ENCODE measurements at regions not wholly inside any gene's neighbourhood (a gene's known extent, or its start where the extent isn't known, plus 50 kb on each side); places are given as distances from the start of the nearest gene placed in this dataset.
A peak's percentile ranks its signal among the peaks of the same experiment; 100 is the strongest.

GRCh38 chr18:34957119-34957863, 83.9 kb upstream of the MAPRE2 start:
- Histone ChIP-seq H3K27ac (ENCODE audit: insufficient read depth, low read length) (0 out of 2 replicates have a peak overlapping the region, but pooled peaks have one; percentile 4), H3K4me2 (ENCODE audit: low read depth, low read length) (peak overlapping the region; percentile 42), H3K4me1 (ENCODE audit: control insufficient read depth, insufficient read depth, low read length) (peaks cover 3% of the 10 kb centered on the region), H3K56ac (ENCODE audit: extremely low read depth, insufficient read depth, low read length) (no peak overlapping the region), H2BK120ac (ENCODE audit: low read depth, low read length) (peak overlapping the region; percentile 18; the same call in 1 of the 2 replicates), H4K91ac (ENCODE audit: insufficient read depth, low read depth, low read length) (no peak overlapping the region), H2AK9ac (replicated peaks; ENCODE audit: low read depth, low read length, poor library complexity) (no peak overlapping the region), H4K20me1 (ENCODE audit: insufficient read depth, low read length) (no peaks in the 10 kb centered on the region; the same call in 1 of the 2 replicates), H3K36me3 (ENCODE audit: control insufficient read depth, insufficient read depth, low read length) (no peaks in the 10 kb centered on the region), H3K9me1 (ENCODE audit: insufficient read depth, low read length) (no peaks in the 10 kb centered on the region), H2BK5ac (ENCODE audit: low read depth, low read length, poor library complexity, severe bottlenecking) (no peak overlapping the region), H3K23ac (ENCODE audit: low read depth, low read length) (no peak overlapping the region), H3K79me1 (ENCODE audit: low read depth in 1 of 2, low read length in 2 of 2) (no peaks in the 10 kb centered on the region), H4K8ac (ENCODE audit: low read depth in 2 of 2, low read length in 2 of 2) (peak overlapping the region in 1 of 2 experiments; percentile 18; a peak in 1 of 4 replicates), H3K18ac (ENCODE audit: low read depth, low read length) (peak overlapping the region; percentile 60), H2BK15ac (ENCODE audit: low read depth, low read length) (0 out of 3 replicates have a peak overlapping the region, but pooled peaks have one; percentile 29), H3K9ac (ENCODE audit: low read depth, low read length) (no peak overlapping the region), H4K5ac (ENCODE audit: low read depth, low read length) (no peak overlapping the region; the same call in 1 of the 2 replicates), H2AK5ac (ENCODE audit: low read depth, low read length) (no peak overlapping the region), H3K9me3 (ENCODE audit: control insufficient read depth, insufficient read depth, low read length) (no peaks in the 10 kb centered on the region), H3K4ac (ENCODE audit: low read depth, low read length) (peak overlapping the region; percentile 42; the same call in 1 of the 2 replicates), H2AFZ (replicated peaks; ENCODE audit: low read length, poor library complexity) (no peak overlapping the region), H3K4me3 (ENCODE audit: insufficient read depth, low read depth, low read length) (no peak overlapping the region), H3K14ac (replicated peaks; ENCODE audit: low read depth, low read length) (peak overlapping the region; percentile 22; the same call in 1 of the 2 replicates), H3K27me3 (ENCODE audit: control insufficient read depth, insufficient read depth, low read length) (no peaks in the 10 kb centered on the region), H2BK20ac (ENCODE audit: low read depth, low read length) (peak overlapping the region; percentile 58)
- dilution Hi-C loops (cut with HindIII; ENCODE audit: low sequenced_read_pairs, unreplicated experiment): no loop called here
- in situ Hi-C loops (cut with MboI; ENCODE audit: low sequenced_read_pairs): no loop called here
- no CpG with 5 or more reads among the region's 3 CpGs for WGBS, 2 experiments (ENCODE audit: extremely low coverage in 2 of 2, insufficient read length in 1 of 2)
- ChIA-PET POLR2A (ENCODE audit: unreplicated experiment) (no interaction called here), CTCF (interaction anchor here (1.6 kb wide), 1 partner anchor 47 kb away, joined by 5 read pairs; no protein-coding TSS in a partner anchor)
- BruUV-seq (replicated peaks): no TSS peak
- intact Hi-C loops (cut with micrococcal nuclease): no loop called here
- ATAC-seq (ENCODE audit: low read depth): peak; percentile 53
- no peak for DNase-seq
- TF ChIP-seq CHD1 (IDR thresholded peaks at IDR 0.05; ENCODE audit: low read depth, low read length) (no peak), RAD21 (IDR thresholded peaks at IDR 0.05; ENCODE audit: low read length) (no peak), FOS (IDR thresholded peaks at IDR 0.05; ENCODE audit: low read depth, low read length) (no peak), CEBPB (IDR thresholded peaks at IDR 0.05; ENCODE audit: low read depth, low read length) (no peak), MXI1 (IDR thresholded peaks at IDR 0.05; ENCODE audit: borderline replicate concordance, low read depth, low read length) (no peak), POLR2A (IDR thresholded peaks at IDR 0.05; ENCODE audit: low read depth, low read length) (no peak), RCOR1 (IDR thresholded peaks at IDR 0.05; ENCODE audit: insufficient replicate concordance, low read length) (no peak)
- TF ChIP-seq, protein P1, sequence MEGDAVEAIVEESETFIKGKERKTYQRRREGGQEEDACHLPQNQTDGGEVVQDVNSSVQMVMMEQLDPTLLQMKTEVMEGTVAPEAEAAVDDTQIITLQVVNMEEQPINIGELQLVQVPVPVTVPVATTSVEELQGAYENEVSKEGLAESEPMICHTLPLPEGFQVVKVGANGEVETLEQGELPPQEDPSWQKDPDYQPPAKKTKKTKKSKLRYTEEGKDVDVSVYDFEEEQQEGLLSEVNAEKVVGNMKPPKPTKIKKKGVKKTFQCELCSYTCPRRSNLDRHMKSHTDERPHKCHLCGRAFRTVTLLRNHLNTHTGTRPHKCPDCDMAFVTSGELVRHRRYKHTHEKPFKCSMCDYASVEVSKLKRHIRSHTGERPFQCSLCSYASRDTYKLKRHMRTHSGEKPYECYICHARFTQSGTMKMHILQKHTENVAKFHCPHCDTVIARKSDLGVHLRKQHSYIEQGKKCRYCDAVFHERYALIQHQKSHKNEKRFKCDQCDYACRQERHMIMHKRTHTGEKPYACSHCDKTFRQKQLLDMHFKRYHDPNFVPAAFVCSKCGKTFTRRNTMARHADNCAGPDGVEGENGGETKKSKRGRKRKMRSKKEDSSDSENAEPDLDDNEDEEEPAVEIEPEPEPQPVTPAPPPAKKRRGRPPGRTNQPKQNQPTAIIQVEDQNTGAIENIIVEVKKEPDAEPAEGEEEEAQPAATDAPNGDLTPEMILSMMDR (conservative IDR thresholded peaks at IDR 0.05; ENCODE audit: low read depth, low read length): no peak
